ENCODE measurements at regions not wholly inside any gene's neighbourhood (a gene's known extent, or its start where the extent isn't known, plus 50 kb on each side); places are given as distances from the start of the nearest gene placed in this dataset.
"Not testable (repeated sequence)": the region's sequence is repeated elsewhere in the genome, so short reads cannot be mapped to it uniquely, and the experiment has no call there.

DNA sequence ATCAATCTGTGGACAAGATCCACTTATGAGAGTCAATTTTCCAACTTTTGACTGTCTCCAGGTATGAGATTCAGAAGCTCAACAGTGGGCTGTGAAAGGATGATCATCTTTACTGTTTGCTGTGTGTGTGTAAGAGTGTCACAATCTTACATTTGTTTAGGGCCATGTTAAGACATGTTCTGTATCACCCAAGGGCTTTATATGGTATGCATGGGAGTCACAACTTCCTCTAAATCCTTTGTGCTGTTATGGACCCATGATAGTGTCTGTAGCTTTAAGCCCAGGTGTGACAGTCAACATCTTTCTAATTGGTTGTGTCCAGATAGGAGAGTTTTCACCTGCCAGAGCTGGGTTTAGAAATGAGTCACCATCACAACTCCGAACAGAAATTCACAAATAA, 70.2 kb downstream of the ZNF726 start:
- DNase-seq (ENCODE audit: low read depth in 1 of 2, low spot score in 1 of 2) = not testable (repeated sequence)

DNA sequence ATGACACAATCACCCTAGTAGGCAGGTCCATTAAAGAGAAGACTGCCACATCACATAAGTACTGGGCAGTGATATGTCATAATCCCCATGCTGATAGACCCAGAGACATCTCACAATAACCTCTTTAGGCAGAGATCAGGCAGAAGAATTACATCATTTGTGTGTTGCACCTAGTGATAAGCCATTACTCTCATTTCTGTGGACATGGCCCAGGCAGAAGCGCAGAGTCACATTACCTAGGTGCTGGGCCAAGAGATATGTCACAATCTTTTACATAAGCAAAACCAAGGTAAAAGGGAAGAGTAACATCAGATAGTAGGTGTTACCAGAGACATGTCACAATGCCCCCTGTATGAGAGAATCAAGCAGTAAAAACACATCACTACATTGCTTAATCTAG, 71.9 kb downstream of the ZNF726 start:
- DNase-seq (ENCODE audit: low read depth in 1 of 2, low spot score in 1 of 2) = no peak

DNA sequence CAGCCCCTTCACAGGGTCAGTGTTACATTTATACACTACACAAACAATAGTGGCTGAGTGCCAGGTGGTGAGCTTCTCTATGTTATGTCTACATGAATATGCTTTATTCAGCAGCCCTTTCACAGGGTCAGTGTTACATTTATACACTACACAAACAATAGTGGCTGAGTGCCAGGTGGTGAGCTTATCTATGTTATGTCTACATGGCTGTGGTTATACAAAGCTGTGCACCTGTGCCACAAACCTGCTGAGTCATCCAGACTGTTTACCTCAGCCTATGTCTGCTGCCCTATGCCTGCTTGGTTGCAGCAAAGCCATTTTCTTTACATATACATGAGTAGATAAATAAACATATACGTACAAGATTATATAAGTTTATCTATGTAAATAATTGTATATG, 76.5 kb downstream of the ZNF726 start:
- DNase-seq (ENCODE audit: low read depth in 1 of 2, low spot score in 1 of 2) = no peak

DNA sequence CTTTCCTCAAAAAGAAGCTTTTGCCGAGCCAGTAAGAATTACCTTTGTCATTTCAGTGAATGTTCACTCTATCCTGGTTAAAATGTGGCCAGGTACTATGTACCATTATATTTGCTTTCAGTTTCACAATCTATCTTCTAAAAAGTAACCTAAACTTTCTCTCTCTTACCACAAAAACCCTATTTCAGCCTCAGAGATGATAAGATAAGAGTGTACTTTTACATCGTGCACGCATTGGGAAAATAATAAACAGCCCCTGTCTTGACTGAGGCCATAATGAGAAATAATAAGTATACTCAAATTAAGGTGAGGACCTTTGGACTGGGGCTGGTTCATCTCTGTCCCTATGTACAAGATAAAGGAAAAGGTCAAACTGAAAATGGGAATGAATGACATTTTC, 77.7 kb downstream of the ZNF726 start:
- no peak for DNase-seq (ENCODE audit: low read depth in 1 of 2, low spot score in 1 of 2)

DNA sequence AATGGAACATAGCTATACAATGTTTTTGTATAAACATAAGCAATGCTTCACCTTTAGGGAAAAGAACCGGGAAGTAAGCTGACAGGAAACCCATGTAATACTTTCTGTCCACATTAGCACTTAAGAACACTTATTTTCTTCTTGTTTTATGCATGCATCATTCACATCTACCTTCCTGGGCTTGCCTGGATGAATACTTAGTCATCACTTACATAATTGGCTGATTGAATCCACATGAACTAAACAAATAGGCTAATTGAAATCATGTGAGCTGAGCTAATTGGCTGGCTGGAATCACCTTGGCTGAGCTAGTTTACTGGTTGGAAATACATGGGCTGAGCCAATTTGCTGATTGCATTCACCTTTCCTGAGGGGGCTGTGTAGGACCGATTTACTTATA, 78.8 kb downstream of the ZNF726 start:
- DNase-seq (ENCODE audit: low read depth in 1 of 2, low spot score in 1 of 2) = no peak

DNA sequence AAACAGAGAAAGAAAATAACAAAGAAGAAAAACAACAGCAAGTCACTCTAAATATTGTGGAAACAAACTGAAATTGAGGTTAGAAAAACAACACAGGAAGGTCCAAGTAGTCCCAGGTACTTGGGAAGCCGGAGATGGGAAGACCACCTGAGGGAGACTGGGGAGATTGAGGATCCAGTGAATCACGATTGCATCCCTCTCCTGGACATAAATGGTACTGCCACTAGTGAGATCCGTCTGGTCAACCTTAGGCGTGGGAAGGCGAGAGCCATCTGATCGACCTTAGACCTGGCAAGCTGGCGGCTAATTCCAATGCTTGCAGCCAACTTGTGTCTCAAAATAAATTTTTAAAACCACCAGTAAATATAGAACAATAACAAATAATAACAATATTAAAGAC, 81.9 kb downstream of the ZNF726 start:
- DNase-seq (ENCODE audit: low read depth in 1 of 2, low spot score in 1 of 2) = no peak

DNA sequence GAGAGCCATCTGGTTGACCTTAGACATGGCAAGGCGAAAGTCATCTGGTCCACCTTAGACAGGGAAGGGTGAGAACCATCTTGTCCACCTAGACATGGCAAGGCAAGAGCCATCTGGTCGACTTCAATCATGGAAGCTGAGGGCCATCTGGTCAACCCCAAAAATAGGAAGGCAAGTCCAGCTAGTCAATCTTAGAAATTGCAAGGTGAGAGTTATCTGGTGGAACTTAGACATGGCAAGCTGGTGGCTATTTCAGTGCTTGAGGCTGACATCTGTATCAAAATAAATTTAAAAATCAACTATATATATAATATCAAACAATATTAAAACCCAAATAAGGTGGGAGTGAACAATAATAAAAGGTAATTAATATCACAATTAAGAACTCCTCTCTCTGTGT, 83.9 kb downstream of the ZNF726 start:
- no peak for DNase-seq (ENCODE audit: low read depth in 1 of 2, low spot score in 1 of 2)

DNA sequence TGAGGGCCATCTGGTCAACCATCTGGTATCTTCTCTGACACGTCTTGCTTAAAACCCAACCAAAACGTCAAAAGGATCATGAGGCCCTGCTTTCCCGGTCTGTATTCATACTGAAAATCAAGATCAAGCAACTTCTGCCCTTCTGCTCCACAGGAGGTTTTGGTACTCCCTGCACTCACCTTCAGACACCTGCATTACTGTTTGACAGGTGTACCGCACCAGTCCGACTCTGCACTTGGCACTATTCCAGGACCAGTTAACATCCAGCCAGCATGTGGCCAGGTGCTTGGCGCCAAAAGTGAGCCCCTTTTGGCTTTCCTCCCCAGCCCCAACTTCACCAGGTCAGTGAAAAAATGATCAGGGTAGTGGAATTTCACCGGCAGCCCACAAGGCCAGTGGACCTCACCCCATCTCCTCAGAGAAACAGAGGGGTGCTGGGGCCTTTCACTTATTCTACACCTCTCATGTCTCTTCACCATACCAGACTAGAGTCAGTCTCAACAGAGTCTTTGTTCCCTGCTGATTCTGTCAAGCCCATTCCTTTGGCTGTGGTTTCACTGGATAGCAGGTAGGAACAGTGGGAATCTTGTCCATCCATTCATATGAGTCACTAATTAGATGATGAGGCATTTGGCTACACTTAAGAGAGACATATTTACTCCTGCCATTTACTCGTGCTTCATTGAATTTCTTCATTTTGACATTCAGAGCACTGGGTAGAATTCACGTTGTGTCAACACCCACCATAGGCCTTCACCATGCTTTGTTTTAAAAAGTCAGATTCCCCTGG, 85.3 kb downstream of the ZNF726 start:
- no peak for DNase-seq (ENCODE audit: low read depth in 1 of 2, low spot score in 1 of 2)

DNA sequence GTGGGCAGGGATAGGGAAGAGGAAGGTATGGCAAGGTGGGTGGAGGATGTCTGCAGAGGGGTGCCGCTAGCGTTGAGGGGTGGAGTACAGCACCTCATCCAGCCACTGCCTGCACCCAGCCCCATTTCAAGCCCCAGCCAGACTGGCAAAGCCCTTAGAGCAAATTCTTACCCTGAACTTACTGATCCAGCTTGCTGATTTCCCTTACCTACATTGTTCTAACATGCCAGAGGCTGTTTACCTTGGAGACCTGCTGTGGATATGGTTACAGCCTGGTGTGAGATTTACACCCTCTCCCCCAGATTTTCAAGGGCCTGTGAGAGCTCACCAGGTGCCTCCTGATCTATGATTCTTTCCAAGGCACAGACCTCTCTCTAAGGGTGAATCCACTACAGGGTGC, 86.0 kb downstream of the ZNF726 start:
- DNase-seq (ENCODE audit: low read depth in 1 of 2, low spot score in 1 of 2) = no peak

DNA sequence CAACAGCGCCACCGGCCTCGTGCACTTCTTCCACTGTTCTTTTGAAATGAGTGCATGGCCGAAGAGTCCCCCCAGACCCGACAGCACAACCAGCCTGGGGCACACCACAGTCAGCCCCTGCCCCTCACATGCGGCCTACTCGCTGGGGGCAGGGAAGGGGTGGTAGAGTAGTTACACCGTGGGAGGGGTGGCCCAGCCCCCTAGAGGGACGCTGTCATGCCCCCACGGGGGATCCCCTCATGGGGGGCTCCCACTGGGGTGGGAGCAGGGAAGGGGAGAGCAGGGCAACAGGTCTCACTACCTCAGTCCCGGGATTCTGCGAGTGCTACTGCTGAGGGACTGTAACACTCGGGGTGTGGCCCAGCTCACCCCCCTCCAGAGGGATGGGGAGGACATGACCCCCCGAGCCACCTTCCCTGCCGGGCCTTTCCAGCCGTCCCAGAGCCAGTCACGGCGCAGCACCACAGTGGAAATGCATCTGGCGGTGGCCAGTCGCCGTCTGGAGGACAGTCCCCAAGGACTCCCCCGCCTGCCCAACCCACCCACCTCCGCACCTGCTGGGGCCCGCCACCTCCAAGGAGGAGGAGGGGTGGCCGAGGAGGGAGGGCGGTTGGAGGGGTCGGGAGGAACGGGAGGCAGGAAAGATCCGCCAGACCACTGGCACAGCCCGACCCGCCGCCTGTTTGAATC, 84.6 kb upstream of the ZNF254 start:
- no peak for DNase-seq (ENCODE audit: low read depth in 1 of 2, low spot score in 1 of 2)

DNA sequence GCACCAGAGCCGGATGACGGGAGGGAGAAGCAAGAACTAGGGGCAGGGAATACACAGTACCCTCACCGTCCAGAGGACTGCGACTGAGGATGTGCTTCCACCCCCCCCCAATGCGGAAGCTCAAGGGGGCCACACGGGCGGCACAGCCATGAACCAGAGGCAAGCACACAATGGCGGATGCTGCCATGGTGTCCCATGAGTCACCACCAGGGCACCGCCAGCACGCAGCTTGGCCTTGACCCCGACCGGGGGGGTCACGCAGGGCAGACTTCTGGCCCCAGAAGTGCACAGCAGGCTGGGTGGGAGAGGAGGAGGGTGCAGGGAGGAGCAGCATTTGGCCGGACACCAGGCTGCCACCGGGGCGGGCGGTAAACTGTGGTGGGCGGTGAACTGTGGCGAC, 83.5 kb upstream of the ZNF254 start:
- DNase-seq (ENCODE audit: low read depth in 1 of 2, low spot score in 1 of 2) = no peak

DNA sequence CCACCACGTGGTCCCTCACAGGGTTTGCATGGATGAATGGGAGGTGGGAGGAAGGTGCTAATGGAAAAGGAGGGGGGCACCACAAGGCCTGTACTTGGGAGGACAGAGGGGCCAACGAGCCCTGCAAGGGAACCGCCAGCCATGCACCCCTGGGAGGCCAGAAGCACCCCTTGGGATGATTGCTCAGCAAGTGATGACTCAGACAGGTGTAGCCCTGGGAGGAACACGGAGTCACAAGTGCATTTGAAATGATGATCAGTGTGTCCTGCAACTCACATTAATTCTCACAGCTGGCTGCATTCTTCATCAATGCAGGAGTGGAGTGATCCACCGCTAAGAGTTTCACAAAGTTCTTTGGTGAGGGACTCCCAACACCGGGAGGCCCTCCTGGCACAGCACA, 82.8 kb upstream of the ZNF254 start:
- no peak for DNase-seq (ENCODE audit: low read depth in 1 of 2, low spot score in 1 of 2)

DNA sequence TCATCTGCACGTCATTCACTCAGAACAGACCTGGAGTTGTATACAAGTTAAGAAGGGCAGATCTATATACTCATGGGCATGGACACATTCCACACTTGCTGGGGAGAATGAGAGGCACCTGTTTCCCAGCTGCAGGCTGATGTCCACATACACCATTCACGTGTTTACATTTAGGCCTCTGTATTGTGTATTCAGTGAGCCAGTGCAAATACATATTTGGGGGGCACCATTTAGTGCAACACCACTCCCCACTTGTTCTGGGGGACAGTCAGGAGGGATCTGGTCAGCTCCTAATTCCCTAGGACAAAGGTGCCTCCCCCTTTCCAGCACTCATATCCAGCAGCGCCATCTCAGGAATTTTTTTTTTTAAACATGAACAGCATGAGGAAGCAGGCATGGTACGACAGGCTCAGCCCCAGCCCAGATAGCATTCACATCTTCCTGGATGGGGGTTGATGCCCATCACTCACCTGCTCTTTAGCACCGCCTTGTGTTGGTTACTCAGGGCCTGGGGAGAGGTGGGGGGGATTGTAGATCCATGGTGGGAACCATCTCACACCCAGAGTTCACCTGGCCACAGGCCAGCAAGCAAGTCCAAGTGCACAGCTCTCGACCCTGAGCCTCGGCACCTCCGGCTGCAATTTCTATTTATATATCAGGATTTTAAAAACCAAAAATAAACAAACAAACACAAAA, 56.9 kb upstream of the ZNF254 start:
- no peak for DNase-seq (ENCODE audit: low read depth in 1 of 2, low spot score in 1 of 2)

DNA sequence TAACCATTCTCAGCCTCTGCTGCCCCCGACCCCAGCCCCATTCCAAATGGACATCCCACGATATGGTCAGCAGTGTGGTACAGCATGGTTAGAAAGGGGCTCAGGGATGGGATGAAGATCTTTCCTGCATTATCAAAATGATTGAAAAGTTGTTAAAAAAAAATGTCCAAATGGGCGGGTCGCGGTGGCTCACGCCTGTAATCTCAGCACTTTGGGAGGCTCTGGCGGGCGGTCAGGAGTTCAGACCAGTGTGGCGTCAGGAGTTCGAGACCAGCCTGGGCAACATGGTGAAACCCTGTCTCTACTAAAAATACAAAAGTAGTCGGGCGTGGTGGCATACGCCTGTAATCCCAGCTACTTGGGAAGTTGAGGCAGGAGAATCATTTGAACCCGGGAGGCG, 54.3 kb upstream of the ZNF254 start:
- DNase-seq (ENCODE audit: low read depth in 1 of 2, low spot score in 1 of 2) = no peak

DNA sequence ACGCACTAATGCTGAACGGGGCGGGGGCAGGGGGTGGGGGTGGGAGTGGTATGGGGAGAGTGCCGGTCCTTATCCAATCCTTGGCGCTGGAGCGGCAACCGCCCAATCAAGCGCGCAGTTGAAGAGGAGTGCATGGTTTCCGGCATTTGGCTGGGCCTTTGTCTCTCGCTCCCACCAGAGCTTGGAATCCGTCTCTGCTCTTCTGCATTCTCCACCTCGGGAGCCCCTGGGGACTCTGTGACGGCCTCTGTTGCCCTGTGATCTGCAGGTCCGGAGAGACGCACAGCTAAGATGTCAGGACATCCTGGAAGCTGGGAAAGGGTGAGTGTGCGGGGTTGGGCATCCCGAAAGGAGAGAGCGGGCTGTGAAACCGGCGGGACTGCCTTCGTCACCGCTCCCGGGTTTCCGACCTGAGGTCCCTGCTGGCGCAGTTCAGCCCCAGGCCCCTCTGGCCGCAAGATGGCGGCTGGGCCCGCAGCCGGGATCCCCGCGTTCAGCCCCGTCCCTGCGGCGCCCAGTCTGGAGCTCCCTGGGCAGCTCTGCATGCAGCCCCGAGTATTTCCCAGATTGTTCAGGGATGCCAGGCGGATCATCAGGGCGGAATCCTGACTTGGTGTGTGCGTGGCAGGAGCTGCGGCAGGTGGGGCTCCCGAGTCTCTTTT, 53.6 kb upstream of the ZNF254 start:
- DNase-seq (ENCODE audit: low read depth in 1 of 2, low spot score in 1 of 2) = peak; percentile 61 to 62

DNA sequence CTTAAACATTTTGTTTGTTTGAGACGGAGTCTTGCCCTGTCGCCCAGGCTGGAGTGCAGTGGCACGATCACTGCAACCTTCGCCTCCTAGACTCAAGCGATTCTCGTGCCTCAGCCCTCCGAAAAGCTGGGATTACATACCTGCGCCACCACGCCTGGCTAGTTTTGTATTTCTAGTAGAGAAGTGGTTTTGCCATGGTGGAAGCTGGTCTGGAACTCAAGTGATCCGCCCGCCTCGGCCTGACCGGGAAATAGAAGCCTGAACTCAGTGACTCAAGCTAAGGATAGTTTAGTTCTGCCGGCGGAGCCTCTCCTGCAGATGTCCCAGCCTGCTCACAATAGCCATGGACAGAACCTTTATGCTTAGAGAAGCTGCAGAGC, 53.0 kb upstream of the ZNF254 start:
- DNase-seq (ENCODE audit: low read depth in 1 of 2, low spot score in 1 of 2) = peak in 1 of 2 donors; percentile 10

DNA sequence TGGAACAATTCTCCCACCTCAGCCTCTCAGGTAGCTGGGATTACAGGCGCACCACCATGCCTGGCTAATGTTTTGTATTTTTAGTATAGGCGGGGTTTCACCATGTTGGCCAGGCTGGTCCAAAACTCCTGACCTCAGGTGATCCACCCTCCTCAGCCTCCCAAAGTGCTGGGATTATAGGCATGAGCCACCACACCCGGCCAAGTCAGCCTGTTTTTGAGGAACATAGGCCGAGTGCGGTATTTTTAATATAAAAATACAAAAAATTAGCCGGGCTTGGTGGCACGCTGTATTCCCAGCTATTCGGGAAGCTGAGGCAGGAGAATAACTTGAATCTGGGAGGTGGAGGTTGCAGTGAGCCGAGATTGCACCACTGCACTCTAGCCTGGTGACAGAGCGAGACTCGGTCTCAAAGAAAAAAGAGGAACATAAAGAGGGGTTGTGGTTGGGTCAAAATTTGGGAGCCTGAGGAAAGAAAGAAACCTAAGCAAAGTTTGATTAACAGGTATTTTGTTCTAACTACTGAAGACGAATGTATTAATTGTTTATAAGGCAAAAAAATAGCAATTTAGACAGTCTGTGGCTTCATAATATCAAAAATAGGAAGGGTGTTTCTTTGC, 51.6 kb upstream of the ZNF254 start:
- DNase-seq (ENCODE audit: low read depth in 1 of 2, low spot score in 1 of 2) = not testable (repeated sequence)
